ENCODE measurements at regions not wholly inside any gene's neighbourhood (a gene's known extent, or its start where the extent isn't known, plus 50 kb on each side); places are given as distances from the start of the nearest gene placed in this dataset.

DNA sequence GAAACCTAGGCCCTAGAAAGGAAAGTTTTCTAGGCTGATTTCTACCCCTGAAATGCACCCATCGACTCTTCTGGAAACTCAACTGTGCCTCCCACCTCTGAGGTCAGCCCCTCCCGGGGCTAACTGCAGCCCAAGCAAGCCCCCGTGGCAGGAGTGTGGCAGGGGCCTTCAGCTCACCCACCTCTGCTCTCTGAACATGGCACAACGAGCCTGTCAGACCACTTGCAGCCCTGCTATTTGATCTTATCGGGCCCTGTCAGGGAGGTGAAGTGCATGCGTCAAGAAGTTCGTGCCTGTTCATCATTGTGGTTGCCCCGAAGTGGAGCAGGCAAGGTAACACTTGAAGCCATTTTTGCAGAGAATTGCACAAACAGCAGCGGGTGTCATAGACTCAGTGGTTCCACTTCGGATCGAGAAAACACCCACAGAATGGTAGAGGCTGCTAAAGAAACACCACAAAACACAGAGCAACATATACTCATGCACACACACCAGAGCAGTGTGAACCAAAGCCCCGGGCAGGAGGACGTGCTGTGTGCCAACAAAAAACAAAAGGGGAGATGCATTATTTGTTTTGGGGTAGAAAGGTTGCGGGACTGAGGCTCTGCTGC, 262.7 kb downstream of the ETS1 start:
- no peak for DNase-seq

DNA sequence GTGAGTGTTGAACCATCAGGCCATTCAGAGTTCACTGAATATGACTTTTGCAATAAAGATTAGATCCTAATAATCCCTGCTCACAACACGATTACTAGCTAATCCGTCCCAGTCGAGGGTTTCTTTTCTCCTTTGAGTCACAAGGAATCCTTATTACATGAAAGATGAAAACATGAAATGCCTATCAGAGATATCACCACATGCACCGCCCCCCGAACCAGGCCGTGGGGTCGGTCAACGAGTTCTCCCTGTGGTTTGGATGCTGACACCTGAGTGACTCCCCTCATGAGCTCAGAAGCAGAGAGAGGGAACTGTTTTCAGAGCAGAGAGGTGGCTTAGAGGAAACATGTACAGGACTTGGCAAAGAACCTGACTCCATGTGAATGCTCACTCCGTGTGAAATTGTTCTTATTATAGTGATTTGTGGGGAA, 263.3 kb downstream of the ETS1 start:
- no peak for DNase-seq

- no peak for DNase-seq
These were observed 264.0 kb downstream of the ETS1 start for GRCh38 chr11:128323381-128323780.

DNA sequence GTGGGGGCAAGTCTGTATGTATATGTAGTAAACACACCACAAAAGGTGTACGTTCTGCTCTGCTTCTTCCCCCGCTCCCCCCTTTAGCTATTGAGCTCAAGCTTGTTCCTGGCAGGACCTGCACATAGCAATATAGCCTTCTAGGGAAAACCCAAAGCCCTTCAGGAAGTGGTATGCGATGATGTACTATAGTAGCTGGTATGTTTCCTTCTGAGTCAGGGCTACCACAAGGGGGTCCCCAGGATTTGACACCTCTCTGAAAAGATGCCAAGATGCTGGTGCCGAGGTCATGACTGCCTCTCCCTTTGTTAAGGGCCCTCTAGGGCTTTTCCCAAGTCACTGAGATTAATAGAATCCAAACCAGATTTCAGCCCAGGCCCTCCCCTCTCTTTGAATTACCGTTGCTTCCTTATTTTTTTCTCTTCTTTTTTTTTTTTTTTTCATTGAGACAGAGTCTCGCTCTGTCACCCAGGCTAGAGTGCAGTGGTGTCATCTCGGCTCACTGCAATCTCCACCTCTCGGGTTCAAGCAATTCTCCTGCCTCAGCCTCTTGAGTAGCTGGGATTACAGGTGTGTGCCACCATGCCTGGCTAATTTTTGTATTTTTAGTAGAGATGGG, 268.4 kb downstream of the ETS1 start:
- no peak for DNase-seq

DNA sequence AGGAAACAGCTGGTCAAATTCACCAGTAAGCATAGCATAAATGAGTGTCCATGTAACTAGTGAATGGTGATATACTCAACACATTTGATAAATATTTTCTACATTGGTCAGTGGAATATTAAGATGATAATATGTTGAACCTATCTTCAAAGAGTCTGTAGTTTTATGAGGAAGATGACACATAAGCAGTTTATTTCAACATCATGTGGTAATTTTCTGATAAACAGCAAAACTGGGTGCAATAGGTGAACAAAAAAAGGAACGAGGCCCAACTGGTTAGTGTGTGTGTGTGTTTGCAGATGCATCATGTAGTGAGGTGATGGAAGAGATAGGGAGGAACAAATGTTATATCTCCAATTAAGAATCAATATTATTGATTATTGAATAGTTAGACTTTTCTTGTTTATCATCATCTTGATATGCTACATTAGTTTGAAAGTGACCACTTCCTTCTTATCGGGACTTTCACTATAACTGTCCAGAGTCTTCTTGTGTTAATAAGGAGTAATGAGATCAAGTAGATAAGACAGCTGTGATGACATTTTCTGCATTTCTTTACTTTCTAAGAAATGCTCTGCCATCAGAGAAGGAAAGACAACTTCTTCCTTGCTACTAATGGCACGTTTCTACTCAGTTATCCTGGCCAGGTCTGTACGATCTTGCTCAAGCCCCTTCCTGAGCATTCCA, 270.7 kb downstream of the ETS1 start:
- DNase-seq: no peak

- DNase-seq: no peak
These were observed 271.4 kb downstream of the ETS1 start for GRCh38 chr11:128315933-128316332.

GRCh38 chr11:128313931-128314330, 273.4 kb downstream of the ETS1 start:
- DNase-seq: no peak

- no peak for DNase-seq
These were observed 275.3 kb downstream of the ETS1 start for GRCh38 chr11:128311742-128312719.

- DNase-seq: no peak
These were observed 276.5 kb downstream of the ETS1 start for GRCh38 chr11:128310676-128311445.

DNA sequence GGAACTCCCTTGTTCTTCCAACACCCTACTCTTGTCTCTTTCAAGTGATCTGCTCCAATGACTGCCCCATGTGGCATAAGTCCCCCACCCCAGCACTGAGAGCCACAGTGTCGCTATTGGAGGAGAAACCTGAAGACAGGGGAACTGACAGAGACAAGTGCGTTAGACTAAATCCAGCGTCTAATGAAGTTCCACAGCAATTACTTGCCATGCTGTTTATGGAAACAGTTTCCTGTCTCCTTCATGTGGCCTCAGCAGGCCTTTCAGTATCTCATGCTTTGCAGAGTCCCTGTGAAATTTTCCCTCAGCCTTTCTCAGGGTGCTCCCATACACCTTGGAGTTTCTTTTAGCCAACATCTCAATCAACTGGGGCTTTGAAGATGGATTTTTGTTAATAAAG, 277.4 kb downstream of the ETS1 start:
- DNase-seq: no peak

DNA sequence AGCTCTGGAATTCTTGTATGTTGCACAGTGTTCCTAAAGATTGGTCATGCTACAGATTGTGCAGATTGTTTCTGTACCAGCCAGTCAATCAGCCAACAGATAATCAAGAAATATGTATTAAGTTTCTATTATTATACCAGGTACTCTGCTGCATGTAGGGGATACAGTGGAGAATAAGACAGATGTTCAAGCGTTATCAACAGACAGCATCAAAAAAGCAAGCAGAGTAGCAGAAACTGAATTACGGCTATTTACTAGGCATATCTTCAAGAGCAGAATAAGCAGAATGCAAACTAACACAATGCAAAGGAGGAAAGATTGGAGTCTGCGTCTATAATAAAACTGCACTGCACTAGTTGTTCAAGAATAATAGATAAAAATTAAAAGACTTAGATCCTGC, 278.6 kb downstream of the ETS1 start:
- DNase-seq: no peak

DNA sequence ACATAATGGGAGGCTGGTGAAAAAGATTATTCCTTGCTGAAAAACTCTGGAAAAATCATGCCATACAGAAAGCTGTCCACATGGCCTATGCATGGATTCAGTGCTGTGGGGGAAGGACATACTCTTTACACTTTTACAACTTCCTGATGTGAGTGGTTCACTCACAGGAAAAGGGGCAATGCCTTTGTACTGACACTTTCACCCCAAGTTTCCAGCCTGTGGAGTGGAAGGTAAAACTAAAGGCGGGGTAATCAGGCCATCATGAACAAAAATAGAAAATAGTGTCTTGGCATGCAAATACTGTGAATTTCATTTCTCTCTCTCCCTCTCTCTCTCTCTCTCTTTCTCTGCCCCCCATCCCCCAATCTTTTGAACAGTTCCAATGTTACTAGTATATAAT, 281.8 kb downstream of the ETS1 start:
- DNase-seq: no peak

GRCh38 chr11:128304666-128305485, 282.5 kb downstream of the ETS1 start:
- no peak for DNase-seq

GRCh38 chr11:128304116-128304515, 283.2 kb downstream of the ETS1 start:
- no peak for DNase-seq

DNA sequence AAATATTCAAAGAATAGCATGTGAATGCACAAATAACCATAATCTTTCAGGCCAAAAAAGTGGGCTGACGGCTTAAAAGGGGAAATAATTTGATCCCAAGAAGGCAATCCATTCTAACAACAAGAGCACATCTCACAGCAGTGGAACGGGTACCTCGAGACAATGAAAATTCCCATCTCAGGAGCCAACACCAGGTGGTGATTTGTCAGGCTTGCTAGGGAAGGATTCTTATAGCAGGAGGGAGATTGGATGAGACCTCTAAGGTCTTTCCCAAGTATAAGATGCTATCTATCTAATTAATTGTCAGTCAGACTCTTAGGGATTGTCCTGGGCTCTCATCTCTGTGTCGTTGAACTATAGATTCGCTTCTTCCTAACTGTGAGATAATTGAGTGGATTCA, 284.0 kb downstream of the ETS1 start:
- DNase-seq: no peak

GRCh38 chr11:128302425-128303186, 284.8 kb downstream of the ETS1 start:
- DNase-seq: no peak

GRCh38 chr11:128301756-128302155, 285.6 kb downstream of the ETS1 start:
- DNase-seq: no peak

GRCh38 chr11:128300785-128301184, 286.6 kb downstream of the ETS1 start:
- no peak for DNase-seq

DNA sequence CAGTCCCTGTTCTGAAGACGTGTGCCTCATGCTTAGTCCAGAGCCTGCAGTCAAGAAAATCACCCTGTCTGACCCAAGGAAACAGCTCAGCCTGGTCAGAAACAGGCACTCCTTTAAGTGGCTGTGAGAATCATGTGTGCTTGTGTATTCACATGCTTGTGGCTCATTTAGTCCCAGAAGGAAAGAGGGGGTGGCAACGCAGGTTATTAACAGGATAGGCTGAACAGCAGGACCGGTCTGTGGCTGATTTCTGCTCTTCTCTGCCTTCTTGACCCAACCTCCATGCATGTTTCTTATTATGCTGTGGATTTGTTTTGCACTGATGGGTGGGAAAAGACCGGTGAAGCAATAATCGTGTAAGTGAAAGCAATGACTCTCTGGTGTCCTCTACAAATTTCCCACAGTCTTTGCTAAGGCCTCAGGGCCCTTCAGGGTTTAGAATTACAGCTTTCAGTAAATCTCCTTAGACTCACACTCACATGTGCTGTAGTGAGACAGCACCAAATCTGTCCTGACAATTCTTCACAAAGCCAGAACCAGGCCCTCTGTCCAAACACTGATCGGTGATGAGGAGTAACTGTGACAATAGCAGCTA, 288.1 kb downstream of the ETS1 start:
- DNase-seq: no peak

DNA sequence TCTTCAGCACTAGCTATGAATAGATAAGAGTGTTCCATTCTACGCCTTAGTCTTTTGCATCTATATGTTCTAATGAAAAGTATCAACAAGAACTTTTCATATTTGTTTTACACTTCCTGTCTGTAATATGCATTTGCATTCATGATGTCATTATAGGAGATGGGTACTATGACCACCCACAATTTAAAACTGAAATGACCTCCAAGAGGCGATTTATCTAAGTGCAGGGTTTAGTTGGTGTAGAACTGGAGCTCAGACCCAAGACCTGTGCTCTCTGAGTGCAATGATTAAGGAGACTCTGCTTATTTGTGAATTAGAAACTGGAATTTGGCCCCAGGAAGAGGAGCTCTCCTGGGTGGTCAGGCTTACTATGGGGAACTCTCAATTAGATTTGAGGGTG, 289.1 kb downstream of the ETS1 start:
- DNase-seq: no peak

Data from SHP77 (cell line).